ENCODE measurements at regions not wholly inside any gene's neighbourhood (a gene's known extent, or its start where the extent isn't known, plus 50 kb on each side); places are given as distances from the start of the nearest gene placed in this dataset.

DNA sequence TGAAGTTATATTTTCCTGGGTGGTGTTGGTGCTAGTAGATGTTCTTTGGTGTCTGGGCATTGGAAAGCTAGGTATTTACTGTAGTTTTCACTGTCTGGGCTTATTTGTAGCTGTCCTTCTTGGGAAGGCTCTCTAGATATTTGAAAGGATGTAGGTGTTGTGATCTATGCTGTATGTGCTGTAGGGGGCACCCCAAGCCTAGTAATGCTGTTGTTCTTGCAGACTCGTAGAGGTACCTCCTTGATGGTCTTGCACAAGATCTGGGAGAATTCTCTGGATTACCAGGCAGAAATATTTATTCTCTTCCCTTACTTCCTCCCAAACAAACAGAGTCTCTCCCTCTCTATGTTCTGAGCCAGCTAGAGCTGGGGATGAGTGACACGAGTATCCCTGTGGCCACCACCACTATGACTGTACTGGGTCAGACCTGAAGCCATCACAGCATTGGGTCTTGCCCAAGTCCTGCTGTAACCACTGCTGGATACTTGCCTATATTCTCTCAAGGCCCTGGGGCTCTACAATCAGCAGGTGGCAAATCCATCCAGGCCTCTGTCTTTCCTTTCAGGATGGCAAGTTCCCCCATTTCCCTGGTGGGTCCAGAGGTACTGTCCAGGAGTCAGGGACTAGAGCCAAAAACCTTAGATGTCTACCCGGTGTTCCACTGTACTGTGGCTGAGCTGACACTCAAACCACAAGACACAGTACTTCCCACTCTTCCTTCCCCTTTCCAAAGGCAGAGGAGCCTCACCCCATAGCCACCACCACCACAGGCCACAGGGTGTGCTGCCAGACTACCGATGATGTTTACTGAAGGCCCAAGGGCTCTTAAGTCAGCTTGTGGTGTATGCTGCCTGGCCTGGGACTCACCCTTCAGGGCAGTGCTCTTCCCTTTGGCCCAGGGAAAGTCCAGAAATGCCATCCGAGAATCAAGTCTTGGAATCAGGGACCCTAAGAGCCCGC is 195.2 kb upstream of the DPPA4 start:
- DNase-seq (ENCODE audit: insufficient read length): no peak
- TF ChIP-seq TAF1 (IDR thresholded peaks at IDR 0.05; ENCODE audit: borderline replicate concordance, low read depth, low read length): no peak
- no peak for TF ChIP-seq POLR2A (IDR thresholded peaks at IDR 0.05; ENCODE audit: low read depth, low read length)
- TF ChIP-seq POLR2AphosphoS5 (IDR thresholded peaks at IDR 0.05; ENCODE audit: low read depth, low read length): no peak
- no peak for FAIRE-seq

GRCh38 chr3:109545746-109546145 is 208.4 kb upstream of the DPPA4 start:
- no peak for FAIRE-seq
- TF ChIP-seq POLR2AphosphoS5 (IDR thresholded peaks at IDR 0.05; ENCODE audit: low read depth, low read length) (no peak), TAF1 (IDR thresholded peaks at IDR 0.05; ENCODE audit: borderline replicate concordance, low read depth, low read length) (no peak)
- no peak for DNase-seq (ENCODE audit: insufficient read length)

DNA sequence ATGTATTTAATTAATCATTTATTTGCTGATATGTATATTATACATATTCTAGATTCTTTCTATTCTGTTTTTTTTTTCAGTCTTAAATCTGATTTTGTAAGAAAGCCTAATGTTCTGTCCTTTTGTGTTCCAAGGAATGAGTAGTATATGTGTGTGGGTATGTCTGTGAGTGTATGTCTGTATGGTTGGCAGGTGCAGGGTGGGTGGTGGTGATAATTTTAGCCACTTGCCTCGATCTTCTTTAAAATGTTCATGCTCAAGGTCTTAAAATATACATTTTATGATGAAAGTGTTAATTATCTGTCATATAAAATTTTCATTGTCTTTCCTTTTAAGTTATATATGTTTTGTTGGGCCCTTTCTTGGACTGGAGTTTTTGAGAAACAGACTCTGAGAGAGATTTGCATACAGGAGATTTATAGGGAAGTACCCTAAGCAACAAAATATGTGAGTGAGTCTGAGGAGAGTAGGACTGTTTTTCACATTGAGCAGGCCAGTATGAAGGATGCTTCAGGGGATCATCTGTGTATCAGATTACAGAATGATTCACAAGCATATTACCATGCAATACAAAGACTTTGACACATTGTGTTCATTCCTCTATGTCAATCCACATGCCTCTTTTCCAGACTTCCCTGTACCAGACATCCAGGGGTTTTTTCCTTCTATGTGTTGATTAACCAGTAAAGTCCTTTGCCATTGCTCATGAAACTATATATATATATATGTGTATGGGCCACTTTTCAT is 211.0 kb upstream of the DPPA4 start:
- TF ChIP-seq TAF1 (IDR thresholded peaks at IDR 0.05; ENCODE audit: borderline replicate concordance, low read depth, low read length) (no peak), POLR2A (IDR thresholded peaks at IDR 0.05; ENCODE audit: low read depth, low read length) (no peak), POLR2AphosphoS5 (IDR thresholded peaks at IDR 0.05; ENCODE audit: low read depth, low read length) (no peak)
- DNase-seq (ENCODE audit: insufficient read length): no peak
- no peak for FAIRE-seq

GRCh38 chr3:109553591-109554371 is 216.4 kb upstream of the DPPA4 start:
- no peak for FAIRE-seq
- no peak for DNase-seq (ENCODE audit: insufficient read length)
- TF ChIP-seq POLR2AphosphoS5 (IDR thresholded peaks at IDR 0.05; ENCODE audit: low read depth, low read length) (no peak), POLR2A (IDR thresholded peaks at IDR 0.05; ENCODE audit: low read depth, low read length) (no peak), TAF1 (IDR thresholded peaks at IDR 0.05; ENCODE audit: borderline replicate concordance, low read depth, low read length) (no peak)

DNA sequence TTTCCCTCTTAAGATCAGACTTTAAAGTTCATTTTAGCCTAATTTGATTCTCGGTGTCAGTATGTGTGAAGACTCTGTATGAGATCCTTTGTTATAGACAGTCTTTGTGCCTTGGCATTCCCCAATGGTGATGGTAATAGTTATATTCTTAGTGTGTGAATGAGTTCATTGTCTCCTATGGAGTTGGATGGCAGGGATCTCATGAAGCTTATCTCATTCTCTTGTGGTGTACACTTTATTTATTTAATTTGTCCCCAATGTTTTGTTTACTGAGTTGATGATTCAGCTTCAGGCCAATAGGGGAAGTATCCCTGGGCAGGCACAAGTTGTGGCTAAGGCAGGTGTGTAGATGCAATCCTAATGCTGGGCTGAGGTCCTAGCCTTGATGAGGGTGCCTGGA is 222.0 kb upstream of the DPPA4 start:
- no peak for DNase-seq (ENCODE audit: insufficient read length)
- no peak for TF ChIP-seq TAF1 (IDR thresholded peaks at IDR 0.05; ENCODE audit: borderline replicate concordance, low read depth, low read length)
- TF ChIP-seq POLR2A (IDR thresholded peaks at IDR 0.05; ENCODE audit: low read depth, low read length): no peak
- TF ChIP-seq POLR2AphosphoS5 (IDR thresholded peaks at IDR 0.05; ENCODE audit: low read depth, low read length): no peak
- no peak for FAIRE-seq

GRCh38 chr3:109563149-109563548 is 225.8 kb upstream of the DPPA4 start:
- no peak for FAIRE-seq
- TF ChIP-seq POLR2AphosphoS5 (IDR thresholded peaks at IDR 0.05; ENCODE audit: low read depth, low read length) (no peak), TAF1 (IDR thresholded peaks at IDR 0.05; ENCODE audit: borderline replicate concordance, low read depth, low read length) (no peak), POLR2A (IDR thresholded peaks at IDR 0.05; ENCODE audit: low read depth, low read length) (no peak)
- DNase-seq (ENCODE audit: insufficient read length): no peak

DNA sequence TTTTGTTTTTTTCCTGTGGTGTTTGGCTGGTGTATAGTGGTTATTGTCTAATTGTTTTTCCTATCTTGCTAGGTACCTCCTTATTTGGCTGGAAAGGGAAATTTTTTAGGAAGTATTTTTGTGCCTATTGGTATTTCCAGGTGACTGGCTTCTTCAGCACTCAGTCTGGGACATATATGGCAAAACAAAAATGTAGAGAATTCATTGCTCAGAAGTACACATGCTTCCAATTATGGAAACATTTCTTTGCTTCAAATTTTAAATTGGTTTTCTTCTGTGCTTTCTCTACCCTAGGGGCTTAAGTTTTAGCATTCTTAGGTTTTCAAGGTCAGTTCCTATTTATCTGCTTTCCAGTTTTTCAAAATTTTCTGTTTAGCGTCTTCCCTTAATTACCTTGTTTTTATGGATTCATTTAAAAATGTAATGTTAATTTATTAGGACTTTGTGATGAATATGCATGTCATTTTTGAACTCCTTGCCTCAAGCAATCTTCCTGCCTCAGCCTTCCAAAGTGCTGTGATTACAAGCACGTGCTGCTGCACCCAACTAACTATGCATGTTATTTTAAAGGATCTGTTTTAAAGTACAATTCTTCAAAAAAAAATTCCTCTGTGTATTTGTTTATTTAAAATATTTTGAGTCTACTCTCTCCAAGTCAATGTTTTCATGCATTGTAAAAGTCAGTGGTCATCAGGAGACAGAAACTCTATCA is 231.9 kb upstream of the DPPA4 start:
- no peak for DNase-seq (ENCODE audit: insufficient read length)
- TF ChIP-seq TAF1 (IDR thresholded peaks at IDR 0.05; ENCODE audit: borderline replicate concordance, low read depth, low read length) (no peak), POLR2A (IDR thresholded peaks at IDR 0.05; ENCODE audit: low read depth, low read length) (no peak), POLR2AphosphoS5 (IDR thresholded peaks at IDR 0.05; ENCODE audit: low read depth, low read length) (no peak)
- no peak for FAIRE-seq

GRCh38 chr3:109570408-109570807 is 233.1 kb upstream of the DPPA4 start:
- TF ChIP-seq POLR2AphosphoS5 (IDR thresholded peaks at IDR 0.05; ENCODE audit: low read depth, low read length) (no peak), POLR2A (IDR thresholded peaks at IDR 0.05; ENCODE audit: low read depth, low read length) (no peak), TAF1 (IDR thresholded peaks at IDR 0.05; ENCODE audit: borderline replicate concordance, low read depth, low read length) (no peak)
- FAIRE-seq: no peak
- DNase-seq (ENCODE audit: insufficient read length): no peak

DNA sequence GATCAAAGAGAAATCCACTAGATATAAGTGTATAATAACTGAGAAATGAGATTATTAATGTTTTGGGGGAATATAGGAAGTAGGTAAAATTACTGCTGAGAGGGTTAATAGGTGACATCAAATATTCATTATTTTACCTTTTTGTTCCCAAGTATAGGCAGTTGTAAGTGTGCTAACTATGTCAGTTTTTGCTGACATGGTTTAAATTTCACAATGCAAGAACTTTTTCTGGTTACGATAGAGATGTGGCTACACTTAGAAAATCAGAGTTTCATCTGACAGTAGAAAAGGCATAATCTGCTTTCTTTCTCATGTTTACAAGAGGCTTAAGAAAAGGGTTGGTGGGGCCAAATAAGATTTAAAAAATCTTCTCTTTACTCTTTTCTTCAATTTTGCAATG is 235.0 kb upstream of the DPPA4 start:
- FAIRE-seq: no peak
- TF ChIP-seq POLR2A (IDR thresholded peaks at IDR 0.05; ENCODE audit: low read depth, low read length) (no peak), TAF1 (IDR thresholded peaks at IDR 0.05; ENCODE audit: borderline replicate concordance, low read depth, low read length) (no peak), POLR2AphosphoS5 (IDR thresholded peaks at IDR 0.05; ENCODE audit: low read depth, low read length) (no peak)
- no peak for DNase-seq (ENCODE audit: insufficient read length)

GRCh38 chr3:109596991-109597390 is 259.6 kb upstream of the DPPA4 start:
- no peak for FAIRE-seq
- no peak for TF ChIP-seq POLR2A (IDR thresholded peaks at IDR 0.05; ENCODE audit: low read depth, low read length)
- no peak for DNase-seq (ENCODE audit: insufficient read length)

DNA sequence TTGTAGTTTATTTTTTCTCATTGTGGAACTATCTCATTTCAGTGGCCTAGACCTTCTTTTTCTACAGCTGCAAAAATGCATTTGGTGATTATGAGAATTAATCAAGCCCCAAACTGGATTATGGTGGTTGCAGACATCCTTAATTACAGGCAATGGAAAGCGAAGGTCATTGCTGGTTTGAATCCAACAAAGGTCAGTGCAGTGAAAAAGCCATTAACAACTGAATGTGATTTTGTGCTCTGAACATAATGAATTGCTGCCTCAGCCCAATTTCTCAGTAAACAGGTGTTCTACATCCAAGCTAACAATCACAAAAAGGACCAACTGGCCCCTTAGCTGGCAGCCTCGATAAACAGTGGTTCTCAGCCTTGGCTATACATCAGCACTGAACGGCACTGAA is 260.1 kb upstream of the DPPA4 start:
- TF ChIP-seq POLR2AphosphoS5 (IDR thresholded peaks at IDR 0.05; ENCODE audit: low read depth, low read length): no peak
- no peak for TF ChIP-seq POLR2A (IDR thresholded peaks at IDR 0.05; ENCODE audit: low read depth, low read length)
- TF ChIP-seq TAF1 (IDR thresholded peaks at IDR 0.05; ENCODE audit: borderline replicate concordance, low read depth, low read length): no peak
- no peak for DNase-seq (ENCODE audit: insufficient read length)
- no peak for FAIRE-seq

All from GM12892 (cell line).